ENCODE measurements at regions not wholly inside any gene's neighbourhood (a gene's known extent, or its start where the extent isn't known, plus 50 kb on each side); places are given as distances from the start of the nearest gene placed in this dataset.

DNA sequence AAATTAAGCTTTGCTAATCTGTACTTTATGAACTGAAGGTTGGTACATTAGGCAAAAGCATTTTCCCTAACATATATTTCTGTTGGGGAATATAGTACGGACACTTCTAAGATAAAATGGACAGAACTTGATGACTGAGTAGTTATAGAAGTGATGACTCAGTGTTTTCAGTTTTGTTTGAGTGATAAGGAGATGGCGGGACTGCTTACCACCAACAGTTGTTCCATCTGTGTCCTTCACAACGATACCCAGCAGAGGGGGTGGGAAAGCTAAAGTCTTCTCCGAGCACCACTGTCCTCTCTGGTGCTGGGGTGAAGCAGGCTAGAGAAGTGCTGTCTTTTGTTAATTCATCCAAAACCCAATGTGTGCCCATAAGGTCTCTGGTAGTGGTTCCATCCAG is 195.8 kb downstream of the CD47 start:
- BruUV-seq (replicated peaks), result no TSS peak
- POLR2A ChIA-PET, result no interaction called here
- no peak overlapping the region for H3K27ac Mint-ChIP-seq (ENCODE audit: low read depth, unreplicated experiment)
- TF ChIP-seq CTCF (IDR thresholded peaks at IDR 0.05; ENCODE audit: unreplicated experiment), result no peak
- no peaks in the 10 kb centered on the region for H3K9me3 Mint-ChIP-seq (ENCODE audit: unreplicated experiment)
- peaks cover 36% of the 10 kb centered on the region for H3K27me3 Mint-ChIP-seq (ENCODE audit: insufficient read depth, unreplicated experiment)
- CTCF ChIA-PET, result no interaction called here
- intact Hi-C loops (cut with micrococcal nuclease), result no loop called here
- DNase-seq (ENCODE audit: unreplicated experiment), result no peak
- peaks cover 2% of the 10 kb centered on the region for H3K4me1 Mint-ChIP-seq (ENCODE audit: insufficient read depth, unreplicated experiment)
- H3K36me3 Mint-ChIP-seq (ENCODE audit: insufficient read depth, unreplicated experiment), result no peaks in the 10 kb centered on the region
- H3K4me3 Mint-ChIP-seq (ENCODE audit: unreplicated experiment), result no peak overlapping the region

GRCh38 chr3:107892955-107893624 is 197.7 kb downstream of the CD47 start:
- H3K4me1 Mint-ChIP-seq (ENCODE audit: insufficient read depth, unreplicated experiment), result no peaks in the 10 kb centered on the region
- CTCF ChIA-PET, result interaction anchor here (0.6 kb wide), 4 partner anchors 8 to 1152 kb away, joined by 3 read pairs; no protein-coding TSS in a partner anchor

DNA sequence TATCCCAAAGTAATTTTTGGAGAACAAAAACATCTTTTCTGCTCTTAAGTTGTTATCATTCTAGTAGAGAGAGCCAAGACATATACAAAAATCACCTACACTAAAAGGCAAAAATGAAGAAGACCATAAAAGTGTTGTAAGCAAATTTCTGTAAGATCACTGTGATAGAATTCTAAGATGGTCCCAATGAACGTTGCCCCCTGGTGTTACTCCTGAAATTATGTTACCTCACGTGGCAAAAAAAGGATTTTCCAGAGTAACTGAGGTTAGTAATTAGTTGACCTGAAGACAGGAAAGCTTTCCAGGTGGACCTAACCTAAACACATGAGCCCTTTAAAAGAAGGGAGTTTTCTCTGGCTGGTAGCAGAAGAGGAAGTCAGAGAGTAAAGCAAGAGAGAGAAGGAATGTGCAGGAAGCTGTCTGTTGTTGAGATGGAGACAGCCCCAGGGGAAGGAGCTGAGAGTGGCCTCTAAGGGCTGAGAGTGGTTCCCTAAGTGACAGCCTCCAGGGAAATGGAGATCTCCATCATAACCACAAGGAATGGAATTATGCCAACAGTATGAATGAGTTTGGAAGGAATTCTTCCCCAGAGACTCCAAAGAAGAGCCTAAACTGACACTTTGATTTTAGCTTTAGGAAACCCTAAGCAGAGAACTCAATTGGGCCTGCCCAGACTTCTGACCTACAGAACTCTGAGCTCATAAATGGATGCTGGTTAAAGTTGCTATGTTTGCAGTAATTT is 205.9 kb downstream of the CD47 start:
- no peak for TF ChIP-seq CTCF (IDR thresholded peaks at IDR 0.05; ENCODE audit: unreplicated experiment)
- H3K27ac Mint-ChIP-seq (ENCODE audit: low read depth, unreplicated experiment), result no peak overlapping the region
- no peaks in the 10 kb centered on the region for H3K36me3 Mint-ChIP-seq (ENCODE audit: insufficient read depth, unreplicated experiment)
- intact Hi-C loops (cut with micrococcal nuclease), result no loop called here
- peaks cover 8% of the 10 kb centered on the region for H3K9me3 Mint-ChIP-seq (ENCODE audit: unreplicated experiment)
- no peaks in the 10 kb centered on the region for H3K27me3 Mint-ChIP-seq (ENCODE audit: insufficient read depth, unreplicated experiment)
- ChIA-PET POLR2A (interaction anchor here (0.6 to 1.4 kb wide), 3 partner anchors 52 to 1219 kb away, joined by 3 to 5 read pairs (median 3); no protein-coding TSS in a partner anchor), CTCF (interaction anchor here (0.5 to 1.1 kb wide), 2 partner anchors 8 to 593 kb away, joined by 3 read pairs; no protein-coding TSS in a partner anchor)
- H3K4me1 Mint-ChIP-seq (ENCODE audit: insufficient read depth, unreplicated experiment), result no peaks in the 10 kb centered on the region
- BruUV-seq (replicated peaks), result no TSS peak
- DNase-seq (ENCODE audit: unreplicated experiment), result peak; percentile 13
- no peak overlapping the region for H3K4me3 Mint-ChIP-seq (ENCODE audit: unreplicated experiment)

More at GRCh38 chr3:107892955-107893624, 197.7 kb downstream of the CD47 start:
- POLR2A ChIA-PET, result interaction anchor here (1.4 kb wide), 1 partner anchor 8 kb away, joined by 3 read pairs; no protein-coding TSS in a partner anchor
- H3K27ac Mint-ChIP-seq (ENCODE audit: low read depth, unreplicated experiment), result no peak overlapping the region
- no peak overlapping the region for H3K4me3 Mint-ChIP-seq (ENCODE audit: unreplicated experiment)
- DNase-seq (ENCODE audit: unreplicated experiment), result no peak
- no peaks in the 10 kb centered on the region for H3K36me3 Mint-ChIP-seq (ENCODE audit: insufficient read depth, unreplicated experiment)
- peaks cover 36% of the 10 kb centered on the region for H3K27me3 Mint-ChIP-seq (ENCODE audit: insufficient read depth, unreplicated experiment)
- peaks cover 8% of the 10 kb centered on the region for H3K9me3 Mint-ChIP-seq (ENCODE audit: unreplicated experiment)
- no TSS peak for BruUV-seq (replicated peaks)
- TF ChIP-seq CTCF (IDR thresholded peaks at IDR 0.05; ENCODE audit: unreplicated experiment), result no peak
- intact Hi-C loops (cut with micrococcal nuclease), result no loop called here

- intact Hi-C loops (cut with micrococcal nuclease), result no loop called here
- DNase-seq (ENCODE audit: unreplicated experiment), result no peak
- no peak for TF ChIP-seq CTCF (IDR thresholded peaks at IDR 0.05; ENCODE audit: unreplicated experiment)
- no peak overlapping the region for H3K27ac Mint-ChIP-seq (ENCODE audit: low read depth, unreplicated experiment)
- H3K4me1 Mint-ChIP-seq (ENCODE audit: insufficient read depth, unreplicated experiment), result no peaks in the 10 kb centered on the region
- ChIA-PET CTCF (interaction anchor here (0.5 to 1.1 kb wide), 5 partner anchors 18 to 594 kb away, joined by 3 read pairs; no protein-coding TSS in a partner anchor), POLR2A (interaction anchor here (1.4 kb wide), 1 partner anchor 51 kb away, joined by 5 read pairs; no protein-coding TSS in a partner anchor)
- no peak overlapping the region for H3K4me3 Mint-ChIP-seq (ENCODE audit: unreplicated experiment)
- BruUV-seq (replicated peaks), result no TSS peak
- H3K27me3 Mint-ChIP-seq (ENCODE audit: insufficient read depth, unreplicated experiment), result no peaks in the 10 kb centered on the region
- no peaks in the 10 kb centered on the region for H3K36me3 Mint-ChIP-seq (ENCODE audit: insufficient read depth, unreplicated experiment)
- H3K9me3 Mint-ChIP-seq (ENCODE audit: unreplicated experiment), result peaks cover 3% of the 10 kb centered on the region
Measured at GRCh38 chr3:107884028-107884427, 206.8 kb downstream of the CD47 start.

Data from MCF 10A (cell line).